HG02938 (cell line): ENCODE measurements at regions not wholly inside any gene's neighbourhood (a gene's known extent, or its start where the extent isn't known, plus 50 kb on each side); places are given as distances from the start of the nearest gene placed in this dataset.
"Not testable (repeated sequence)": the region's sequence is repeated elsewhere in the genome, so short reads cannot be mapped to it uniquely, and the experiment has no call there.

ENCODE experiments used
- ATAC-seq: cut with Tn5 transposase; IDR thresholded peaks from one replicate; pipeline ENCODE4 v1.9.1; 2021; ENCODE audit warnings: mild to moderate bottlenecking, moderate library complexity; ENCODE audit not compliant: unreplicated experiment

DNA sequence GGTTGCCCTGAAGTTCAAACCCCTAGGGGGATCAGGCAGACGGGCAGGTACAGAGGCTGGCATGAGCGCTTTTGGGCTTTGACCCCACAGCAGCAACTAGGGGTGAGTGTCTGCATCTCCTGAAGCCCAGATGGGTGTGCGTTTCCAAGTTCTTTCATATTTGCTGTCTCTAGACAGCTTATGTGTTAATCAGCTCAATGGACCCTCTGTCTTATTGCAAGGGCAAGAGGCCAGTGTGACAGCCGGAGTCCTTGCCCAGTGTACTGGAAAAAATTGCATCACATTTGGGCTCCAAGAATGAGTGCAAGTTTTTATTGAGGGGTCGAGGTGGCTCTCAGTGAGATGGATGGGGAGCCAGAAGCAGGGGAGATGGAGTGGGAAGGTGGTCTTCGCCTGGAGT lies 1863.7 kb upstream of the RAG2 start:
- ATAC-seq = no peak

DNA sequence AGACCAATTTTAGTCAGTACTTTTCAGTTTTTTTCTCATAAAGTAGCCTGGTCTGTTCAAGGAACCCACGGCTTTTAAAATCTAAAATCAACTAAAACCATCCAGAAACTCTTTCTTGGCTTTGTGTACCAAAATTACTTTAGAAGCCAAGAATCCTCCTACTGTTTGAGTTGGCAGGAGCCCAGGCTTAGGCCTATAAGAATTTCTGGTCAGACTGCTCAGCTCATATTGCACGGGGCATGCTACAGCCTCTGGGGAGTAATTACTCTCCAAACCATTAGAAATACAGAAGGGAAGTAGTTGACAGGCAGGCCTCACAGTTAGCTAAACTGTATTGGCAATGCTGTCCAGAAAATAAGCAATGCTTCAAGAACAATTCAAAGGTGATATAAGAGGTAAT lies 1862.9 kb upstream of the RAG2 start:
- ATAC-seq = no peak

DNA sequence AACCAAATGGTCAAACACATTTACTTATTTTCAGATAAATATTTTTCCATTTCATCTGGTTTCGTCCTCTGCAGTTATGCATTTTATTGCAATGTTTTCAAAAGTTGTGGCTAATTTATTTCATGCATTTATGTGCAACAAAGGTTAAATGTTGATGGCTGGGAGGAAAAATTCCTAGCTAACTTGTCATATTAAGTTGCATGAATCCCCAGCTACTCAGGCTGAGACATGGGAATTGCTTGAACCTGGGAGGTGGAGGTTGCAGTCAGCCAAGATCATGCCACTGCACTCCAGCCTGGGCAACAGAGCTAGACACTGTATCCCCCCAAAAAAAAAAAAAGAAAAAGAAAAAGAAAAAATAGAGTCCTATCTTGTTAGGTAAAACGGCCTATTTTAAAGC lies 1862.4 kb upstream of the RAG2 start:
- no peak for ATAC-seq

DNA sequence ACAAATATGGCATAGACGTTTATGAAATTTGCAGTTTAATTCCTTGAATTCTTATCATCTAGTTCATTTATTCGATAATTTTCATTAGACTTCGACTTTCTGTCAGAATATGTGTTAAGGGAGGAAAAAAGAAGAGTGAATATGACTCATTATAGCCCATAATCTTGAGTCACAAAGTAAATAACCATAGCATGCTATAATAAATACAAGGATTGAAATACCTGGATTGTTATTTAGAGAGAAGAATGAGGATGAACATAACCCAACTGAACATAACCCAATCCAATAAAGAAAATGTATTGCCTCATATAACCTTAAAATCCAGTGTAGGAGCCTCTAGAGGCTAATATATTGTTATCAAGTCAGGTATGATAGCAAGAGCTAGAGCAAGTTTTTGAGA lies 1858.3 kb upstream of the RAG2 start:
- ATAC-seq = no peak

DNA sequence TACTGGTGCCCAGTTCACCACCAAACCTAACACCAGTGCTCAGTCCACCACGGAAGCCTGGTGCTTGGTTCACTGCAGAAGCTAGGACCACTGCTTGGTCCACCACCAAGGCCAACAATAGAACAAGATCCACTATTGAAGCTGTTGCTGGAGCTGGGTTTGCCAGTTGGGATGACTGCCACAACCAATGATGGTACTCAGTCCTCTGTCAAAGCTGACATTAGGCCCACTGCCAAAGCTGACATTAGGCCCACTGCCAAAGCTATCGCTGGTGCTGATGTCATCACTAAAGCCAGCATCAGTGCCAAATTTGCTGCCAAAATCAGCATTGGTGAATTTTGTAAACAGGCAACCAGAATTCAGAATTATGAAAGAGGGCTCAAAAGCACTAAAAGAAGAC lies 1850.2 kb upstream of the RAG2 start:
- no peak for ATAC-seq

DNA sequence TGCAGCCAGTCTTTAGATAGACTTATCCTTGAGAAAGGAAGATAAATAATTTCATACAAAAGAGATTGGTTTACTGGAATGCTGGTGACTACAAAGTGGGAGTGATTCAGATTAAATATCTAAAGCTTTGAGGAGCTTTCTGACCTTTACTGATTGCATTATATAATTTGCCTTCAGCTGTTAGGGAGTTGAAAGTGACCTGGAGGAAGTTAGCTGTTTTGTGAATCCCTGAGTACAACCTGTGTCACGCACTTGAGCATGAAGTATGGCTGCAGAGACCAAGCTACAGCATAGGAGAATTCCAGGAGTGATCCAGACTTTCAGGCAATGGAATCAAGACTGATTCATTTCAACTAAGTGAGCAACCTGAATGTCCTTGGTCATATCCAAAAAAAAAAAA lies 1848.3 kb upstream of the RAG2 start:
- ATAC-seq = no peak

DNA sequence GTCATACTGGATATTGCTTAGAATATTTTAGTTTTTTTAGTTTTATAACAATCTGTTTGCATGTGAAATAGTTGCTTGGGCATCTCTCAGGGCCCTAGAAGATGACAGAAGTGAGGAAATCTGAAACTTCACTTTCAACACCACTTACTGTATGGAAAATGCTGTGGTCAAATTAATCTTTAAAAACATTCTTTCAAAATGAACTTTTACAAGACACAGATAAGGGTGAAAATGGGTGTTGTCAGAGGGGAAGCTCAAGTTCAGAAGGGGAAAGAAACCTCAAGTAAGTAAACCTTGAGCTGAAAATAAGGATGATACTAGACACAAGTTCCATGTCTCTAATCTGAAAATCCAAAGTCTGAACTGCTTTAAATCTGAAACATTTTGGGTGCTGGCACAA lies 1840.1 kb upstream of the RAG2 start:
- ATAC-seq = no peak

DNA sequence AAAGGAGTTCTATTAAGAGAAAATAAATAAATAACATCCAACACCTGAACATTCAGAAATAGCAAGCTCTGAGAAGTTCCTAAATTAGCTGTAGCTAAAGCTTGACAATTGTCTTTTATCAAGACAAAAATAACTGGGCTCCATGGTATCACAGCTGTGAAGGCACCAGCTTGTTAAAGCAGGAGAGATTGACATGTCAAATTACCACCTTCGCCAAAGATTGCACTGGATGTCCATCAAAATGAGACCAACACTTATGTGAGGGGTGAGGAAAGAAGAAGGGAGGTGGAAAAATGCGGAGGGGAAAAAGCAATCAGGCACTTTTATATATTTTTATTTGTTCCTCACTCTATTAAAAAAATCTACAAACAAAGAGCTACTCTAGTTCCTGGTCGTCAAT lies 1827.5 kb upstream of the RAG2 start:
- ATAC-seq = no peak

DNA sequence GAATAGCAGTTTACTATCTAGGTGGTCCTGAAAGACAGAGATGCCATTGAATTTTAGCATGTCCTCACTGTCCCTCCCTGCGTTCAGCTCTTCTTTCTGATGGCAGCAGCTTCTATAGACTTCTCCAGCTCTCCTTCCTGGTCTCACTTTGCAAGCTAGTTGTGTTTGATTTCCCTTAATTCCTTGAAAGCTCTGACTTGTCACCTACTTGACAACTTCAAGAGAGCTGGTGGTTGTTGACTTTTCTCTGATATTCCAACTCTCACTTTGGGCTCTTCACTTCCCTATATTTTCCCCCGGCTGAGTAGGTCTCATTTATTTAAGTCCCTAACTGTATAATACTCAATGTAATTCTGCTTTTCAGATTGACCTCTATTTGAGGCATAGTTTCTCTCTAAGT lies 1825.0 kb upstream of the RAG2 start:
- ATAC-seq = no peak

DNA sequence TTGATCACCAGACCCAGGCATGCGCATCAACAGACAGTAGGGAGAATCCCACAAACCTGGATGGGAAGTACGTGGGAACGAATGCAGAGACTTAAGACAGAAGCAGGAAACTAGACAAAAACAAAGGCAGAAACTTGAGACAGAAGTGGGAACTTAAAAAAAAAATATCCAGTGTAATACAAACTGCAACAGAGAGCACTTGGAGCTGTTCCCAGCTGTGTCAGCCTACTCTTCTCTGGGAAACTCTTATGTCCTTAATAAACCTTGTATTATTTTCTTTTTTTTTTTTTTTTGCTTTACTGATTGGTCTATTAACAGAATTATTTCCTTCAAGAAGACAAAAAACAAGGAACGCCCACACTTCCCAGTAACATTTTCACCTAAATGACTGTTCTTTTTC lies 1818.1 kb upstream of the RAG2 start:
- ATAC-seq = no peak

DNA sequence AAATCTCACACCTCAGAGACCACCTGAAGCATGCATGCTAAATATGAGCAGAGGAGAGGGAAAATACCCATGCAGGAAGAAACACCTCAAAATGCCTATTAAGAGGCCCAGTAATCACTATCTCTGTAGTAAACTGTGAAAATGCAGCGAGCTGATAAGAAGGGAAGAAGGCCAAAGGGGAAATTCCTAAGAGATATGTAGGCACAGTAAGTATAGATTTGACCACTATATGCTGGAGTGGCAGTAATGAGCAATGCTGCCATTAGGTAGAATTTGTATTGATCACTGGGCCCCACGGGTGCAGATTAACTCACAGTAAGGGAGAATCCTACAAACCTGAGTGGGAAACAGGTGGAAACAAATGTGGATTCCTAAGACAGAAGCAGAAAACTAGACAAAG lies 1813.1 kb upstream of the RAG2 start:
- ATAC-seq = no peak

DNA sequence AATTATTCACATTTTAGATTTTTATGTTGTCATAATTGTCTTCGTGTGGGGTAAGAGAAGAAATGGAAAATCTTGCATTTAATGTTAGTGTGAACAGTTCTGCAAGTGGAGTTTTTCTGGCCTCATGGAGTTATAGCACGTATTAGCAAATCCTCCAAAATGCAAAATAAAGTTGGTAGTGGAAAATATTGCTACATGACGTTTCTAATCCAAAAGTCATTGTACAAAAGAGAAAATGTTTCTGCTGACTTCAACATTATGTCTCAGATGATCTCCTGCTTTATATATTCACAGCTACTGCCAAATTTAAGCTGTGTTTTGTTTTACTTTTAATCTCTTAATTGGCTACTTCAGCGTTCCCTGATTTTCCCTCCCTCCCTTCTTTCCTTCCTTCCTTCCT lies 1804.0 kb upstream of the RAG2 start:
- no peak for ATAC-seq

DNA sequence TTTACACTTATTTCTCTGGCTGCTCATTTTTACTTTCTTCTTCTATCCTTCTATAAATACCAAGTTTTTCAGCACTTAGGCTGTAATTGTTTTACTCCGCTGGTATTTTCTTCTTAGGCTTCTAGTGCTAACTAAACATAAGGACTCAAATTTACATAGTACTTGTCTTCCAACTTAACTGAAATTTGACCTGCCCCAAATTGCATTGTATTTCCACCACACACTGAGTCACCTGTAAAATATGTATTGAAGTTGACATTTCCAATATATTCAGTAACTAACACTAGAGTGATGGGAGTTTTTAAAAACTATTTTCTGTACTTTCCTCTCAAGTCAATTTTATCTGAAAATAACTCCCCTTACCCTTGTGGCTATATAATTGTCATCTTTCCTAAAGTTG lies 1794.1 kb upstream of the RAG2 start:
- ATAC-seq = no peak

DNA sequence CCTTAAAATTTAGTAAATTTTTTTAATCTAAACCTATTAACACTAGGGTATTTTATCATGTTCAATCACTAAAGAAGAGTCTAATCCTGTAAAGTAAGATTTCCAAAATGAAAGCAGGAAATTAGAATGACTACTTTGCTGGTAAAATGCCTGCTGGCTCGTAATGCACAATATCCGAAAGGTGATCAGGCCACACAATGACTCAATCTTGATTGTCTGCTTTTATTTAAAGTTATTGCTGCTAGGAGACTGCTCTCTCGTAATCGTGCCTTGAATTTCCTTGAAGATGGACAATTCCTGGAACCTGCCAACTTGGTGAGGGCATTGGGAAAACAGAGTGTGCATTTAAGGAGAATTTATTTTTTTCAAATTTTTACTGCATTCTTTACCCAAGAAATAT lies 1786.5 kb upstream of the RAG2 start:
- no peak for ATAC-seq

DNA sequence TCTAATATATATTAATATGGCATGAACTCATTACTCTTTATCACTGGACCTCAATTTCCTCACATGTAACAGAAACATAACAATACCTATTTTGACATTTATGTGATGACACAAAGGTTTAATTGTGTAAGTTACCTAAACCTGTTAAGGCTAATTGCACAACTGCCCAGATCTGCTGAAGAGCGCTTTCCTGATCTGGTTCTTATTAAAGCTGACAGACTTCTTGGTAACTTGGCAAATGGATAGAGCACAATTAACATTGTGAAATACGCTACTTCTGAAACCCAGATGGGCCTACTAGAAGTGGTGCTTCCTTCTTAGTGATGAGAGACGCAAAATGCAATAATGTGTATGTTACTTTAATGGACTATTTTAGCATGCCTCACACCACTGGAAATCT lies 1767.2 kb upstream of the RAG2 start:
- ATAC-seq = no peak

DNA sequence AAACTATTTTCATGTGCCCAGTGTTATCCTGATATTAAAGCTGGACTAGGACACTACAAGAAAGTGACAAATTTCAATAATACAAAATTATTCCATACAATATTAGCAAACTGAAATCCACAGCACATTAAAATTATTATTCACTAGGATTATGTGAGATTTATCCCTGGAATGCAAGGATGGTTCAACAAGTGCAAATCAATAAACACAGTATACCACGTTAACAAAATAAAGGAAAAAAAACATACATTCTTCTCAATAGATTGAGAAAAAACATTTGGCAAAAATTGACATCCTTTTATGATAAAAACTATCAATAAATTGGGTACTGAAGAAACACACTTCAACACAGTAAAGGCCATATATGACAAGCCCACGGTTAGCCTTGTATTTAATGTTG lies 1758.2 kb upstream of the RAG2 start:
- no peak for ATAC-seq

DNA sequence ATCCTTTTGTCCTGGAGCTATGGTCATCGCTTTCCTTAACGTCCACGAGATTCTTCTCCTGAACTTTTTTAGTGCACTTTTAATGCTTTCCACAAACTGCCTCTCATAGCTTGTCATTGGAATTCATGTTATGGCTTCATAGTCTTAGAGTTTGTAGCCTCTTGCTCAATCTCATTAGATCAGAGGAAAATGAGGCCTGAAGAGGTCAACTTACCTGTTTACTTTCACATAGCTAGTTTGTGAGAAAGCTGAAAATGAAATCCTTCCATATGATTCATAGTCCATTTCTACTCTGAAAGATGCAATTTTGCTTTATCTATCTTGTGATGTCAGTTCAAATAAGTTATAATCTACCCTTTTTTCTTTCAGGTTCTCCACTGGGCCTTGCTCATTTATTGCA lies 1747.2 kb upstream of the RAG2 start:
- no peak for ATAC-seq

DNA sequence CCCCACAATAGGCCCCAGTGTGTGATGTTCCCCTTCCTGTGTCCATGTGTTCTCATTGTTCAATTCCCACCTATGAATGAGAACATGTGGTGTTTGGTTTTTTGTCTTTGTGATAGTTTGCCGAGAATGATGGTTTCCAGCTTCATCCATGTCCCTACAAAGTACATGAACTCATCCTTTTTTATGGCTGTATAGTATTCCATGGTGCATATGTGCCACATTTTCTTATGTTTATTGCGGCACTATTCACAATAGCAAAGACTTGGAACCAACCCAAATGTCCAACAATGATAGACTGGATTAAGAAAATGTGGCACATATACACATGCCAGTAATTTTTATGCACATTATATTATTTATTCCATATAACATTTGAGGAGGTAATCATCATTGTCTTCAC lies 1743.6 kb upstream of the RAG2 start:
- ATAC-seq = not testable (repeated sequence)

DNA sequence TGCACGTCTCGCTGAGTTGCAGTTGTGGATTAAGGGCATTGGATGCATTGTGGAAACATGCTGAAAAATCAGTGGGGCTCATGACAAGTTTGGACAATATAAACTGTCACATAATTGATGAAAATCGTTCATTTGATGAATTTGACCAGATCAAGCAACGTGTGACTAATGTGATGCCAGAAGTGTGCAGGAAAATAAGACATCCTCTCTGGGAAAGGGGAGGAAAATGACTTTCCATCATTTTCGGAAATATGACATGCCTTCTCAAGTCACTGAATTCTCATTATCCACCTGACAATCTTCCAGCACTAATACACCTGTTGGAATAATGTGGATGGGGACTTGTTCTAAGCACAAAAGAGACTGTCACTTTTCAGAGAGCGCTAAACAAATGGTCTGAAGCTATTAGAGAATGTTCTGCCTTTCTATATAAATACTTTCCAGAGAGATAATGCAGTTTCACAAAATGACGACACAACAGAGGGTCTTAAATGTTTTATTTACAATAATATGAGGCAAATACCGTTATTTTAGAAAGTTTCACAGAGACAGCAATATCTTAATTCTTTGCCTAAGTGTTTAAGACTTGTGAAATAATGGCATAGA lies 1741.9 kb upstream of the RAG2 start:
- ATAC-seq = no peak

DNA sequence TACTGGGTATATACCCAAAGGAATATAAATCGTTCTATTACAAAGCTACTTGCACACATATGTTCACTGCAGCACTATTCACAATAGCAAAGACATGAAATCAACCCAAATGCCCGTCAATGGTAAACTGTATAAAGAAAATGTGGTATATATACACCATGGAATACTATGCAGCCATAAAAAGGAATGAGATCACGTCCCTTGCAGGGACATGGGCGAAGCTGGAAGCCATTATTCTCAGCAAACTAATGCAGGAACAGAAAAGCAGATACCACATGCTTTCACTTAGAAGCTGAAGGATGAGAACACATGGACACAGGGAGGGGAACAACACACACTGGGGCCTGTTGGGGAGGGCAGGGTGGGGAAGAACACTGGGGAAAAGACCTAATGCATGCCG lies 1740.0 kb upstream of the RAG2 start:
- not testable (repeated sequence) for ATAC-seq

DNA sequence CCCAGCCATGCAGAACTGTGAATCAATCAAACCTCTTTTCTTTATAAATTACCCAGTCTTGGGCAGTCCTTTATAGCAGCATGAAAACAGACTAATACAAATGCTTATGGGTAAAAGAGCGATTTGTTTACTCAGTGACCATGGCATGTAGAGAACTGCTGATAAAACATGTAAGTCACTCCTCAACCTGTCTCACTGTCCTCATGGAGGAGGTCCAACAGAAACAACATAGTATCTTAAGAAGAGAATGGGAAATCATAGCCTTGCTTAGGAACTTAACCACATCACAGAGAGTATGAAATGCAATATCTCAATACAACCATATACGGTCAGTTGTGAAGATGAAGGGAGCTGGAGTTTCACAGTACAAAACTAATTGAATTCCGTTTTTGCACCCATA lies 1734.0 kb upstream of the RAG2 start:
- no peak for ATAC-seq

DNA sequence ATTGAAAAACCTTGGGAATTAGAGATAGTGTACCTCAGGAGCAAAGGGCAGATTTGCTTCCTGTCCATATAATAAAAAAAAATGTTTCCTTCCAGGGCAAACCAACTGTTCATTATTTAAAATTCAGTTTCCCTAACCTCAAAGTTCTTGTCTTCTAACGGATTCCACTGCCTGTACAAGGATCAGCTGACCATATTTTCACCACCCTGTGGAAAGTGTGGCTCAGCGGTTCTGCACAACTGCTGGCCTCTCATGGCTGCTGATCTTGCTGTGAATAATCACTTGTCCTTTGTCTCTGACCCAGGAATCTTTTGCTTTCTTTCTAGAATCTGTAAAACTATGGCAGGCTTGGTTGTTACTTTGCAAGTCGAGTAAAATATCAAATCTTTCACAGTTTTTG lies 1732.5 kb upstream of the RAG2 start:
- ATAC-seq = no peak

DNA sequence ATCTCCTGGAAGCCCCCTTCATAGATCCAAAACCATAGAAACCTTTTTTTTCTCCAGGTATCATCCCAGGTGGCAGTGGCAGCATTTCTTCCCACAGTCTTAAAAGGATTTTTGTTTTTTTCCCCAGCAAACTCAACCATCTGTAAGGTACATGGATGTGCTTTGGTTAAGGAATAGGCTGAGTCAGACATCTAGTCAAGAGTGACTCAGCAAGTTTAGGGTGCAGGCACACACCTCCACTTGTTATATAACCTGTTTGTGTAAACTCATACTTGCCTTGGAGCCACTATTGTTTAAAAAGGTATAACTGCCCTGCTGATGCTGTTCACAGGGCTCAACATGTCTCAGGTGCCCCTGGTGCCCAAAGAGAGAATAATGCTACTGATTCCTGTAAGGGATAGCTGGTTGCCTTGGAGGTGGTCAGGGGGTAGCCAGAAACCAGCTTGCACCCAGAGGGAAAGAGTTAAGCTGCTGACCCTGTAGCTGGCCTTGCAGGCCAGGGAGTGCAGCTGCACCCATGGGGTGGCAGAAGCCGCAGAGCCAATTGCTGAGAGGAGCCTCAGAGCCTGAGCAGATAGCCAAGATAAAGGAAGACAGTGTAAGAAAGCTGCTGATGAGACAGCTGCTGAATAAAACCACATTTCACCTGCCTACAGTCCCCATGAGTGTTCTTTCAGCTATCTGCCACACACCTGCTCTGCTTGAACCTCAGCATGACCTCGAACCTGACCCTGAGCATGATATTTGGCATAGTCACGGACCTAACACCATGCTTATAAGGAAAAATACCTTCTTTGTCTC lies 1726.1 kb upstream of the RAG2 start:
- ATAC-seq = no peak
